ENCODE measurements at regions not wholly inside any gene's neighbourhood (a gene's known extent, or its start where the extent isn't known, plus 50 kb on each side); places are given as distances from the start of the nearest gene placed in this dataset.

DNA sequence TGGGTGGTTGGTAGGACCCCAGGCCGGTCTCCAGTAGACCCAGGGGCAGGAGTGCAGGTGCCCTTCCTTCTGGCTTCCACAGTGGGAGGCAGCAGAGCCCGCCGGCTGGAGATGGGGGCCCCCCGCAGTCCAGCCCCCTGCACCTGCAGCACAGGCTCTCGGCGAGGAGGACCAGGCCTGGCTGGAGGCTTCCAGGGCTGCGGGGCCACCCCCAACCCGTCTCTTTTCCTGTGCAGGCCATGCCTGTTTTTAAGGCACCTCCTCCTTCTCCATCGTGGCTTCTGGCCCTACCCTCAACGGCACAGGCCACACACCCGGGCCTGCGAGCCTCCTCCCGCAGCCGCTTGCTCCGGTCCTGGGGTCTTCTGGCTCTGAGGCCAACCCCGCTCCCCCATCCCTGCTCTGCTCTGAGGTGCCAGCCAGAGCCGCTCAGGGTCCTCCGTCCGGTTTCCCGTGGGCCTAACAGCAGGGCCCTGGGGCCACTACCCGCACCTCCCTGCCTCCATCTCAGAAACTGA, 77.2 kb upstream of the ANKRD10 start:
- Histone ChIP-seq H3K36me3 (ENCODE audit: control insufficient read depth in 4 of 4, insufficient read depth in 4 of 4, low read length in 4 of 4) (no peaks in the 10 kb centered on the region), H3K4me3 (no peak overlapping the region), H3K27ac (ENCODE audit: low read depth in 1 of 2, low read length in 1 of 2) (no peak overlapping the region), H3K9me3 (ENCODE audit: control insufficient read depth in 4 of 4, insufficient read depth in 3 of 4, low read length in 3 of 4) (peaks cover 0 to 7% (median 0%) of the 10 kb centered on the region in 4 donors), H3K4me1 (ENCODE audit: control insufficient read depth in 5 of 5, insufficient read depth in 5 of 5, low read length in 5 of 5) (no peaks in the 10 kb centered on the region), H3K27me3 (ENCODE audit: control insufficient read depth in 3 of 3, insufficient read depth in 3 of 3, low read length in 2 of 3) (no peaks in the 10 kb centered on the region), H3K9ac (ENCODE audit: insufficient read depth in 1 of 2, low read length in 2 of 2) (no peak overlapping the region)
- 92 to 96% methylated on average over 20 to 21 of the region's 21 CpGs for WGBS, 2 donors
- no peak for DNase-seq
- no peak for ATAC-seq (ENCODE audit: insufficient read depth, low FRiP score)
- TF ChIP-seq, protein P1, sequence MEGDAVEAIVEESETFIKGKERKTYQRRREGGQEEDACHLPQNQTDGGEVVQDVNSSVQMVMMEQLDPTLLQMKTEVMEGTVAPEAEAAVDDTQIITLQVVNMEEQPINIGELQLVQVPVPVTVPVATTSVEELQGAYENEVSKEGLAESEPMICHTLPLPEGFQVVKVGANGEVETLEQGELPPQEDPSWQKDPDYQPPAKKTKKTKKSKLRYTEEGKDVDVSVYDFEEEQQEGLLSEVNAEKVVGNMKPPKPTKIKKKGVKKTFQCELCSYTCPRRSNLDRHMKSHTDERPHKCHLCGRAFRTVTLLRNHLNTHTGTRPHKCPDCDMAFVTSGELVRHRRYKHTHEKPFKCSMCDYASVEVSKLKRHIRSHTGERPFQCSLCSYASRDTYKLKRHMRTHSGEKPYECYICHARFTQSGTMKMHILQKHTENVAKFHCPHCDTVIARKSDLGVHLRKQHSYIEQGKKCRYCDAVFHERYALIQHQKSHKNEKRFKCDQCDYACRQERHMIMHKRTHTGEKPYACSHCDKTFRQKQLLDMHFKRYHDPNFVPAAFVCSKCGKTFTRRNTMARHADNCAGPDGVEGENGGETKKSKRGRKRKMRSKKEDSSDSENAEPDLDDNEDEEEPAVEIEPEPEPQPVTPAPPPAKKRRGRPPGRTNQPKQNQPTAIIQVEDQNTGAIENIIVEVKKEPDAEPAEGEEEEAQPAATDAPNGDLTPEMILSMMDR (IDR thresholded peaks at IDR 0.05; ENCODE audit: control extremely low read depth, extremely low read depth): no peak

DNA sequence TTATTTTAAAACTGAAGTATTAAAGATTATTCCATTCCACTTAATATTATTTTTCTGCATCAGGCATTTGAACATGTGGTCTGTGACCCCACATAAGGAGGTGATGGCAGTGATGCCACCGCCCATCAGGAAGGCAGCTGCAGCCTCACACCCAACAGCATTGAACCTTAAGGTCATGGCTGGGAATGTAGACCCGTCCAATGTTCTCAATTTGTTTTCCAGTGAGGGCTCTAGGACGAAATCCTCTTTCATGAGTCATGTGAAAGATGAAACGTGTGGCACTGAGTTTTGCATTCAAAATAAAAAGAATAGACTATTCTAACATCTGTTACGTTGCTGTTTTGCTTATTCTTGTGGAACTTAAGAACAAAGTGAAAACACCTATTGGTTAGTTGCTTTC, 74.5 kb upstream of the ANKRD10 start:
- Histone ChIP-seq H3K27me3 (ENCODE audit: control insufficient read depth in 3 of 3, insufficient read depth in 3 of 3, low read length in 2 of 3) (no peaks in the 10 kb centered on the region), H3K4me3 (no peak overlapping the region), H3K9ac (ENCODE audit: insufficient read depth in 1 of 2, low read length in 2 of 2) (no peak overlapping the region), H3K9me3 (ENCODE audit: control insufficient read depth in 4 of 4, insufficient read depth in 3 of 4, low read length in 3 of 4) (peaks cover 0 to 7% (median 0%) of the 10 kb centered on the region in 4 donors), H3K4me1 (ENCODE audit: control insufficient read depth in 5 of 5, insufficient read depth in 5 of 5, low read length in 5 of 5) (peaks cover 0 to 15% (median 0%) of the 10 kb centered on the region in 5 donors), H3K27ac (ENCODE audit: low read depth in 1 of 2, low read length in 1 of 2) (no peak overlapping the region), H3K36me3 (ENCODE audit: control insufficient read depth in 4 of 4, insufficient read depth in 4 of 4, low read length in 4 of 4) (no peaks in the 10 kb centered on the region)
- ATAC-seq (ENCODE audit: insufficient read depth, low FRiP score) (no peak), DNase-seq (no peak)
- WGBS, 2 donors: 73 to 83% methylated on average over 5 of the region's 5 CpGs
- TF ChIP-seq, protein P1 (IDR thresholded peaks at IDR 0.05; ENCODE audit: control extremely low read depth, extremely low read depth): no peak

DNA sequence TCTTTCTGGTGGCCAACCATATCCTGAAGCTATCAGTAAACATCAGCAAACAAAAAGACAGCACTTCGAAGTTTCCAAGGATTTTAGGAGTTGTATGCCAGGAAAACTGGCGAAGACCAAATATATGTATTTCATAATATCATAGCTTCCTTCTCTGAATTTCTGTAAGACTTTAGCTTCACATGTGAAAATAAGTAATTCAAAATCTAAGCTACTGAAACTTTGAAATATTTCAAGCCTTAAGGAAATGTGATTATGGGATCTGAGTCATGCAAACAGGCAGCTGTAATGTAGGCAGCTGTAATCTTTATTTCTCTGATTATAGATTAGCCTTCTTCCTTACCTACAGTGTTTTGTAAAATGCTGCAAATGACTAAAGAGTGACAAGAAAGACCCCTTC, 70.7 kb upstream of the ANKRD10 start:
- no peak overlapping the region for H3K4me3 ChIP-seq
- ATAC-seq (ENCODE audit: insufficient read depth, low FRiP score): no peak
- peaks cover 0 to 2% (median 0%) of the 10 kb centered on the region in 4 donors for H3K9me3 ChIP-seq (ENCODE audit: control insufficient read depth in 4 of 4, insufficient read depth in 3 of 4, low read length in 3 of 4)
- no peaks in the 10 kb centered on the region for H3K36me3 ChIP-seq (ENCODE audit: control insufficient read depth in 4 of 4, insufficient read depth in 4 of 4, low read length in 4 of 4)
- TF ChIP-seq, protein P1 (IDR thresholded peaks at IDR 0.05; ENCODE audit: control extremely low read depth, extremely low read depth): no peak
- peak in 2 of 3 donors; percentile 45 to 62 for DNase-seq
- WGBS, 2 donors: 69 to 72% methylated on average over 2 of the region's 2 CpGs
- no peak overlapping the region for H3K27ac ChIP-seq (ENCODE audit: low read depth in 1 of 2, low read length in 1 of 2)
- H3K9ac ChIP-seq (ENCODE audit: insufficient read depth in 1 of 2, low read length in 2 of 2): no peak overlapping the region
- peaks cover 0 to 41% (median 0%) of the 10 kb centered on the region in 5 donors for H3K4me1 ChIP-seq (ENCODE audit: control insufficient read depth in 5 of 5, insufficient read depth in 5 of 5, low read length in 5 of 5)
- peaks cover 0 to 6% (median 0%) of the 10 kb centered on the region in 3 donors for H3K27me3 ChIP-seq (ENCODE audit: control insufficient read depth in 3 of 3, insufficient read depth in 3 of 3, low read length in 2 of 3)

DNA sequence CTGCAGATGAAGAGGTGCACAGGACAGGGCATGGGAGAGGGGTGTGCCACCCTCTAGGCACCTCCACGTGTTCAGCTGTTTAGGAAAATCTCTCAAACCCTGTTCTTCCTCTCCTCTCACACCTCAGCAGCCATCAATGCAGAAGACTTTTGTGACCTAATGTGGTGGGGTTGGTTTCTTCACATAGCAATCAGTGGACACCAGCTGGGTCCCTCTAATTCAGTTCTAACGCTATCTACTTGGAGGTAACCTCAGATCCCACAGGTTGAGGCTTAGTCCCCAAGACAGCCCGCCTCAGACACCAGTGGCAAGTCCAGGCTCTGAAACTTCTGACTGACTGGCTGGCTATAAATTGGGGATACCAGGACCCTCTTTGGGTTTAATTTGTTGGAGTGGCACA, 69.9 kb upstream of the ANKRD10 start:
- WGBS, 2 donors: 84 to 85% methylated on average over 3 of the region's 3 CpGs
- TF ChIP-seq, protein P1 (IDR thresholded peaks at IDR 0.05; ENCODE audit: control extremely low read depth, extremely low read depth): no peak
- no peak overlapping the region for H3K27ac ChIP-seq (ENCODE audit: low read depth in 1 of 2, low read length in 1 of 2)
- H3K9me3 ChIP-seq (ENCODE audit: control insufficient read depth in 4 of 4, insufficient read depth in 3 of 4, low read length in 3 of 4): peaks cover 0 to 2% (median 0%) of the 10 kb centered on the region in 4 donors
- H3K36me3 ChIP-seq (ENCODE audit: control insufficient read depth in 4 of 4, insufficient read depth in 4 of 4, low read length in 4 of 4): no peaks in the 10 kb centered on the region
- H3K4me1 ChIP-seq (ENCODE audit: control insufficient read depth in 5 of 5, insufficient read depth in 5 of 5, low read length in 5 of 5): peaks cover 0 to 41% (median 0%) of the 10 kb centered on the region in 5 donors
- peaks cover 0 to 6% (median 0%) of the 10 kb centered on the region in 3 donors for H3K27me3 ChIP-seq (ENCODE audit: control insufficient read depth in 3 of 3, insufficient read depth in 3 of 3, low read length in 2 of 3)
- no peak overlapping the region for H3K4me3 ChIP-seq
- H3K9ac ChIP-seq (ENCODE audit: insufficient read depth in 1 of 2, low read length in 2 of 2): no peak overlapping the region
- no peak for ATAC-seq (ENCODE audit: insufficient read depth, low FRiP score)
- no peak for DNase-seq

Data from lung (tissue), 11 donors.